ENCODE measurements at regions not wholly inside any gene's neighbourhood (a gene's known extent, or its start where the extent isn't known, plus 50 kb on each side); places are given as distances from the start of the nearest gene placed in this dataset.

DNA sequence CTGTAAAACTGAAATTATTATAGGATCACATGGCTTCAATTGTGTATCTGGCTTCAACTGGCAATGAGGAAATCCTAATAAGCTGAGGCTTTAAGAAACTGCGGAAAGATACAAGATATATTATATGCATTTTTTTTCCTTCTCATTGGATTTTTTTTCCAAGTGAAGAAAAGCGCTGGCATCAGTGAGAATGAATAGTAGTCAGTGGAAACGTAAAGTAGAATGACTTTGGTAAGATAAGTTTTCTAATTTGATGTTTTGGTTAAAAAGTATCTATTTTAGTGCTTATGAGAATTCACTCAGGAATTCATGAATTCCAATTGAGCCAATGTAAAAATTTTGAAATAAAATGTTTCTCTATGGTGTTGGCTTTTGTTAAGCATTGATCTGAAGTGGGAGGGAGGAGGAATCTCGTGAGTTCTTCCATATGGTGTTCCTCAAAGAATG lies 173.5 kb upstream of the FRMD6 start:
- DNase-seq (ENCODE audit: low read depth), result no peak

- DNase-seq (ENCODE audit: low read depth), result no peak
Observed at GRCh38 chr14:51479584-51480325, 172.0 kb upstream of the FRMD6 start.

- DNase-seq (ENCODE audit: low read depth), result no peak
Observed at GRCh38 chr14:51481643-51482042, 170.1 kb upstream of the FRMD6 start.

DNA sequence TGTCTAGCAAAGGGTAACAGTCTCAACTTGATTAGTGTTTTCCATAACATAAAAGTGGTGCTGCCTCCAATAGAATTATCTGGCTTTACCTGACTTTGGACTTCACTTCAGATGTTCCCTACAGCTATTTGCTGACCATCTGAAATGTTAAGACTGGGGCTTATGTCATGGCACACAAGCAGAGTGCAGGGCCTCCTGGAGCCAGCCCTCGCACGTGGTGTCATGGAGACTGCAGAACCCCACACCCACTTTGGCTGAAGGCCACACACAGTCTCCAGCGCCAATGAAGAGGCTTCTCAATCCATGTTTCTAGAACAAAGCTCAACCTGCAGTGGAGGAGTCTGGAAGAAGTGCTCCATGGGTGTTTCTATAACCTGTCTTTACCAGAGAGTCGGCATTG lies 169.6 kb upstream of the FRMD6 start:
- DNase-seq (ENCODE audit: low read depth), result no peak

- no peak for DNase-seq (ENCODE audit: low read depth)
Observed at GRCh38 chr14:51484485-51484884, 167.2 kb upstream of the FRMD6 start.

DNA sequence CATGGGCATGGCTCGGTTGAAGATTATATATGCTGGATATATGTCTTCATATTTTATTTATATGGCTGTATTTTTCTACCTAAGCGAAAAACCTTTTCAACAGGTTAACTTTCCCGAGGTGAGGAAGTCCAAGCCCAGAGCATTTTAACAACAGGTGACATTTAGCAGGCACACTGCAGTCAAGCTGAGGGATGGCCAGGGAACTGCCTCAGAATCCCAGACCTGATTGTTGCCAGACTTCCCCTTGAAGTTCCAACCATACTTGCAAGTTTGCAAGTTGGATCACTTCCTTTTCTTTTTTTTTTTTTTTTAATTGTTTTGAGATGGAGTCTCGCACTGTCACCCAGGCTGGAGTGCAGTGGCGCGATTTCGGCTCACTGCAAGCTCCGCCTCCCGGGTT lies 166.0 kb upstream of the FRMD6 start:
- no peak for DNase-seq (ENCODE audit: low read depth)

DNA sequence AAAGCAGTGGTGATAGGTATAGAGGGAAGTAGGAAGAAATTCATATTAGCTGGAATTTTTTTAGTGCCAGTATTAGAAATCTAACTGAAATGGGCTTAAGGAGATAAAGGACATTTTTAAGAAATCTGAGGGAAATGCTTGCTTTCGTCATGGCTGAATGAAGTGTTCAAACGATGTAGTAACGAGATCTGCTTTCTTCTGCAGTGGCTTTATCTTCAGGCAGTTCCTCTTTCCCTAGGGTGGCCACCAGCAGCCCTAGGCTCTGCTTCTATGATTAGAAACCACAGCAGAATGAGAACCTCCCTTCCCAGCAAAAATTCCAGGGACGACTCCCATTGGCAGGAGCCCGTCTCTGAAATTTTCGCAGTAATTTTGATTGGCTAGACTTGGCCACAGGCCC lies 163.9 kb upstream of the FRMD6 start:
- no peak for DNase-seq (ENCODE audit: low read depth)

DNA sequence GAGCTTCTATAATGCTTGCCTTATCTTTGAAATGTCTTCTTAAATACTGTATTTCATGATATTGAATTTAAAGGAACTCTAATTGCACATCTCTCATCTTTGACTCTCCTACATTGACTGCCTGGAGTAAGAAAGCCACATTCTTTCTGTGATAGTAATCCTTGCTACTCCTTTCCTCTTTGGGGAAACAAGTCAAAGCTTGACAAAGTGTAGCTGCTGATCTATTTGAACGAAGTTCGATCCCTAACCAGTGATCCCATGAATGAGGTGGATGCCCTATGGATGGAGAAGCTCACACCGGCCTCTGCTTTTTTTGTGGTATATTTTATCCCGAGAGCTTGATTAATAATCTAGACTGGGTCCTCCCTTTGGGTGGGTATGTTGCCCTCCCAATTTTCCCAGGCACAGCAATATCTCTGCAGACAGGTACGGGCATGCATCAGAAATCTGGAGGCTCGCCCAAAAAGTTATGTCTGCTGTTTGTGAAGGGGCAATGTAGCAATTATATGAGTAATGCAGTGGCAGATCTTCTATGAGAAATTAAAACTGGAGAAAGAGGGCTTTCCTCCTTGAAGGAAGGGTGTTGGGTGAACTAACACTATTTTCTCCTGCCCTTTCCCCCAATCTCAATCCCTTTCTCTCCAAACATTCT lies 163.0 kb upstream of the FRMD6 start:
- DNase-seq (ENCODE audit: low read depth), result no peak

DNA sequence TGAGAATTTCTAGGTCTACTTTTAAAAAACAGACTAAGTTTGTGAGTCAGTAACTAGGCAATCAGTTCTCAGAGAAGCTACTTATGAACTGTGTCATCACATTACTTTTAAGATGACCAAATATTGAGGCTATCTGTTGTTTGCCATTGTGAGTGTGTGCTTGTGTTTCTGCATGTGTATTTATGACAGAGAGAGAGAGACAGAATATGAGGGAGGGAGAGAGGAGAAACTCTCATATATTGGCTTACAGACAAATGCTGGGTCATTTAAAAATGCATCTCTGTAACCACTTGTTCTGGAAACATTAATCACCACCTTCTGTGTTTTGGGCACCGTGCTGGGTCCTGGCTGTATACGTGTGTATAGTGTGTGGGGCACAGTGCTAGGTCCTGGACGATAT lies 161.5 kb upstream of the FRMD6 start:
- no peak for DNase-seq (ENCODE audit: low read depth)

DNA sequence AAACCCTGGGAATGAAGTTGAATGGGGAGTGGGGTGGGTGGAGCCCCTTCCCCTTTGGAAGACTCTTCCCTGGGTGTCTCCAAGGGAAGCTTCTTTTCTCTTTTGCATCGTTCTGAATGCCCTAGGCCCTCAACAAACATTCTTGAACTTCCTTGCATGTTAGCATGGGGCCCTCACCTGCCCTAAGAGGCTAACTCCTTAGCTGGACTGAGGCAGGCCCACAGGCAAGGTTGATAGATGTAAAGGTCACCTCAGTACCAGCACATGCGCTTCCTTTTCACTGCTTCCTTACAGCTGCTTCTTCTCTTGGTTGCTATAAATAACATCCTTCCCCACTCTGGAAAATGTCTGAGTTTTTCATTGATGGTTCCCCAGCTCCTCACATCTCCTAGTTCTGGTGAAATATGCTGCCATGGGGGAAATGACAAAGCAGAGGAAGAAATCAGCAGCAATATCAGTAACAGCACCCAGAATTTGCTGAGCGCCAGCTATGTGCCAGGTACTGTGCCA lies 160.6 kb upstream of the FRMD6 start:
- no peak for DNase-seq (ENCODE audit: low read depth)

- no peak for DNase-seq (ENCODE audit: low read depth)
Observed at GRCh38 chr14:51491776-51492175, 159.9 kb upstream of the FRMD6 start.

DNA sequence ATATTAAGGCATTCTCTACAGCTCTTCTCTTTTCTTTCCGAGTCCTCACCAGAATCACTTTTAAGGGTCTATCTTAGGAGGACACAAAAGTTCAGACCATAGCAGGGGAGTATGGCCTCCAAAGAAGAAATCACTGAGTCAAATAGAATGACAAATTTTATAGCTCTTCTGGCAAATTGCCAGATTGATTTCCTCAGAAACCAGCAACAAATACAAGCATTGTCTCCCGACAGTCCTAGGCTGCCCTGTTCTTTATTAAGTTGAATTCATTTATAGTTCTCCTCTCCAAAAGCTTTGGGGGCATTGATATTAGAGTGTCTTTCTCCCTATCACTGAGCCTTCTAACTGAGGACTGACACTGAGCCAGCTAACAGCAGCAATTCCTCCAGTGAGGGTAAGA lies 156.4 kb upstream of the FRMD6 start:
- no peak for DNase-seq (ENCODE audit: low read depth)

GRCh38 chr14:51498411-51499227 lies 153.1 kb upstream of the FRMD6 start:
- DNase-seq (ENCODE audit: low read depth), result no peak

DNA sequence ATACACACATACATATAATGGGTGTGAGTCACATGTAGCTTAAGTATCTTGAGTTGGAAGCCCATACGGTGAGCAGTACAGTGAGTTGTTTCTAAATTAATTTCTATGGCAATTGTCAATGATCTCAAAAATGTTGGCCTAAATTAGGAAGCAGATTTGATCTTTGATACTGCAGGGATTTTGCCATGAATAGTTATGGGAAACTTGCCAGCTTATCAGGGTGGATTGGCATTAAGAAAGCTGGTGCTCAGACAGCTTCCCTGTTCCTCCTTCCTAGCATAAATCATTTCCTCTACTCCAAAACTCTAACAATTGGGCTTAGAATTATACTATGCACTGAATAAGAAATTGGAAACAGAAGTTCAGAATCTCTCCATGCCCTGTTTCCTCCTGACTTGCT lies 150.9 kb upstream of the FRMD6 start:
- no peak for DNase-seq (ENCODE audit: low read depth)

- no peak for DNase-seq (ENCODE audit: low read depth)
Observed at GRCh38 chr14:51501746-51502145, 150.0 kb upstream of the FRMD6 start.

- no peak for DNase-seq (ENCODE audit: low read depth)
Observed at GRCh38 chr14:51504669-51505068, 147.0 kb upstream of the FRMD6 start.

DNA sequence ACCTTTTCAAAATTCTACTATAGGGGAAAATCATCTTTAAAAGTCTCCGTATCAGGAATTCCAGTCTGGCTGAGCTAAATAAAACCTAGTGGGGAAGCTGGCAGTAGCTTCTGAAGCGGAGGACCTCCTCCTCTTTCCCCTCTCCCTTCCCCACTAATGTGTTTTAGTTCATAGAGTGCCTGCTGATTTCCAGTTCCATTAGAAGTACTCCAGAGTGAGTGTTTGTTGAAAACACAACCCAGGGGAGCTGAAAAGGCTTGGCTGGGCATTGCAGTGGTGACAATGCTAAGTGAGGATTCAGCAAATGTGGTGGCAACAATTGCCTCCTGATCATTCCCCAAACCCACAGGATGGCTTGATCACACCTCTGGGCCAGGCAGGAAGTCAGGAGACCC lies 144.2 kb upstream of the FRMD6 start:
- DNase-seq (ENCODE audit: low read depth), result no peak

- no peak for DNase-seq (ENCODE audit: low read depth)
Observed at GRCh38 chr14:51507906-51508511, 143.7 kb upstream of the FRMD6 start.

DNA sequence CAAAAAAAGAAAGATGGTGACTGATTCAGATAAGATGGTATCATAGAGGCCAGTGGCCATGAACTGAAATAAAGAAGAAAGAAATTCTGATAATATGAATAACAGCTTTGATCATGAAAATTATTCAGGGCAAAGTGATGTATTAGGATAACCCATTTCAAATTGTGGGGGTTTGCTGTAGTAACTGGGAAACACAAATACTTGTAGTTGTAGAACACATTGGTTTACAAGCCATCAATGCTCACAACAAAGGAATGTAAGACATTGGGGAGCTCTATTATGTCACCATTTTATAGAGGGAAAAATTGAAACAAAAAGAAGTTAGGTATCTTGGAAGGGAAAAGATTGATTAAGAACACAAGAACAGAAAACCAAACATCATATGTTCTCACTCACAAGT lies 140.4 kb upstream of the FRMD6 start:
- DNase-seq (ENCODE audit: low read depth), result no peak

DNA sequence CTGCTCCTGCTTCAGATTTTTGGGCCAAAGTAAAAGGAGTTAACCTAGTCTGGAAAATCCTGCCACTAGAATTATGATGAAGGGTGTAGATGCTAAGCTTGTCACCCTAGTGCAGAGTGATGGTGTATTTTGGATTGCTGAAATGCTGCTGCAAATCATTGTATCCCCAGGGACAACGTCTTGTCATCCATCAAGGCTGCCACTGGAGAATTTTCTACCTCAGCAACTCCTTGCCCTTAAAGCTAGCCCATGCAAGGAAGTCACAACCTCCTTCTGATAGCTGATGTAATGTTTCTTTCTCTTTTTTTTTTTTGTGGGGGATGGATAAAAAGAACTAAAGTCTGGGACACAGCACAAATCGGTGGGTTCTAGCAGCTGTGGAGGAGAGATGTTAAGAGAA lies 139.4 kb upstream of the FRMD6 start:
- DNase-seq (ENCODE audit: low read depth), result no peak

DNA sequence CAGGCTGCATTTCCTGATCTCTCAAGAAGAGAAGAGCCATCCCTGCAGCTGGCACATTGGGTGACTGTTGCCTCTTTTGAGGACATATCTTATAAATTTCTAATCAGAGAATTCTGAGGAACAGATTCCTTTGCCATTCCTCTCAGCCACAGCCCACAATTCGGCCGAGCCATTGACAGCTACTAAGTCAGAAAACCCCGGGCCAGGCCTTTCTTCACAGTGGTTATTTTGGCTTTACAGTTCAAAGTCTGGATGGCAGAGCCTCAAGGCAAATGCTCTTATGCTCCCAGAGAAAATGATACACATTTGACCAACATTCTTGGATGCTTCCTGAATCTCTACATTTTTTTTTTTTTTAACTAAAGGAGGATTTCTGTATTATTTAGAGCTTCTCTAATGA lies 138.4 kb upstream of the FRMD6 start:
- DNase-seq (ENCODE audit: low read depth), result no peak

- no peak for DNase-seq (ENCODE audit: low read depth)
Observed at GRCh38 chr14:51513933-51514332, 137.8 kb upstream of the FRMD6 start.

Data from stimulated activated CD8-positive, alpha-beta memory T cell treated with anti-CD3 and anti-CD28 coated beads, Interleukin-12 subunit alpha, Interleukin-12 subunit beta, amount 100 ng/mL, for 1 hour (primary cell).